T-helper 1 cell treated with Interleukin-12 subunit alpha and Interleukin-12 subunit beta and Interleukin-4 antibody, amounts not matched to agents 30 ng/mL and 1 ng/mL, for 36 hours (primary cell): ENCODE measurements at regions not wholly inside any gene's neighbourhood (a gene's known extent, or its start where the extent isn't known, plus 50 kb on each side); places are given as distances from the start of the nearest gene placed in this dataset.

Experiments used
- intact Hi-C: fragments of 100-400 bp; cut with micrococcal nuclease; formaldehyde crosslinking; loops from one replicate; pipeline ENCODE4 v1.15.1; 2024

- intact Hi-C loops, result no loop called here
Observed at GRCh38 chr16:64468515-64469090, 653.3 kb downstream of the CDH11 start.

- intact Hi-C loops, result no loop called here
Observed at GRCh38 chr16:64459821-64460220, 662.0 kb downstream of the CDH11 start.

- intact Hi-C loops, result no loop called here
Observed at GRCh38 chr16:64459402-64459801, 662.5 kb downstream of the CDH11 start.

GRCh38 chr16:64455275-64455674 lies 666.6 kb downstream of the CDH11 start:
- intact Hi-C loops, result no loop called here

- intact Hi-C loops, result no loop called here
Observed at GRCh38 chr16:64453646-64454045, 668.2 kb downstream of the CDH11 start.

GRCh38 chr16:64452446-64452845 lies 669.4 kb downstream of the CDH11 start:
- intact Hi-C loops, result no loop called here

GRCh38 chr16:64450177-64450576 lies 671.7 kb downstream of the CDH11 start:
- intact Hi-C loops, result no loop called here

GRCh38 chr16:64449506-64449905 lies 672.4 kb downstream of the CDH11 start:
- intact Hi-C loops, result no loop called here

- intact Hi-C loops, result no loop called here
Observed at GRCh38 chr16:64445649-64446048, 676.2 kb downstream of the CDH11 start.

- intact Hi-C loops, result no loop called here
Observed at GRCh38 chr16:64445245-64445644, 676.6 kb downstream of the CDH11 start.

GRCh38 chr16:64440421-64440831 lies 681.4 kb downstream of the CDH11 start:
- intact Hi-C loops, result no loop called here

GRCh38 chr16:64440005-64440404 lies 681.9 kb downstream of the CDH11 start:
- intact Hi-C loops, result no loop called here

GRCh38 chr16:64437706-64438324 lies 684.0 kb downstream of the CDH11 start:
- intact Hi-C loops, result no loop called here

- intact Hi-C loops, result no loop called here
Observed at GRCh38 chr16:64434526-64435069, 687.3 kb downstream of the CDH11 start.

GRCh38 chr16:64428463-64429113 lies 693.3 kb downstream of the CDH11 start:
- intact Hi-C loops, result no loop called here

- intact Hi-C loops, result no loop called here
Observed at GRCh38 chr16:64426131-64426666, 695.7 kb downstream of the CDH11 start.

GRCh38 chr16:64425381-64425780 lies 696.5 kb downstream of the CDH11 start:
- intact Hi-C loops, result no loop called here

- intact Hi-C loops, result no loop called here
Observed at GRCh38 chr16:64422259-64422658, 699.6 kb downstream of the CDH11 start.

GRCh38 chr16:64421515-64421914 lies 700.3 kb downstream of the CDH11 start:
- intact Hi-C loops, result no loop called here

- intact Hi-C loops, result no loop called here
Observed at GRCh38 chr16:64419832-64420231, 702.0 kb downstream of the CDH11 start.

- intact Hi-C loops, result no loop called here
Observed at GRCh38 chr16:64417711-64418227, 704.1 kb downstream of the CDH11 start.
